Liver (tissue), 7 donors: ENCODE measurements at regions not wholly inside any gene's neighbourhood (a gene's known extent, or its start where the extent isn't known, plus 50 kb on each side); places are given as distances from the start of the nearest gene placed in this dataset.

Experiments used
- DNase-seq: peaks from one replicate; pipeline ENCODE4 v3.0.0-alpha.2; 2017; ENCODE audit warnings: low spot score
- H3K27ac ChIP-seq, 2 donors: one replicate each; pipeline ENCODE4 v1.7.0; 2013; ENCODE audit warnings: inconsistent platforms in 2 of 2, low read length in 2 of 2, control low read depth in 1 of 2, low read depth in 1 of 2, mild to moderate bottlenecking in 1 of 2
- H3K27me3 ChIP-seq, 4 donors: one replicate each; pipeline versions ENCODE4 v1.6.1 to v1.7.0; 2013; ENCODE audit warnings: low read length in 3 of 4, inconsistent platforms in 1 of 4, mild to moderate bottlenecking in 1 of 4, moderate library complexity in 1 of 4; ENCODE audit not compliant: control insufficient read depth in 4 of 4, insufficient read depth in 4 of 4
- H3K36me3 ChIP-seq, 4 donors: one replicate each; pipeline versions ENCODE4 v1.6.1 to v1.7.0; 2013; ENCODE audit warnings: low read length in 3 of 4, mild to moderate bottlenecking in 3 of 4, low read depth in 1 of 4, moderate library complexity in 1 of 4; ENCODE audit not compliant: control insufficient read depth in 4 of 4, insufficient read depth in 3 of 4
- H3K4me1 ChIP-seq, 4 donors: one replicate each; pipeline versions ENCODE4 v1.6.1 to v1.7.0; 2013; ENCODE audit warnings: low read length in 3 of 4, mild to moderate bottlenecking in 3 of 4, moderate library complexity in 1 of 4; ENCODE audit not compliant: control insufficient read depth in 4 of 4, insufficient read depth in 4 of 4
- H3K4me3 ChIP-seq, 3 donors: one replicate each; pipeline versions ENCODE4 v1.6.1 to v1.7.0; 2013; ENCODE audit warnings: low read length in 3 of 3, control low read depth in 1 of 3, low read depth in 1 of 3, mild to moderate bottlenecking in 1 of 3
- H3K9ac ChIP-seq, 2 donors: one replicate each; pipeline ENCODE4 v1.7.0; 2013; ENCODE audit warnings: low read length in 2 of 2, mild to moderate bottlenecking in 2 of 2, moderate library complexity in 2 of 2, control low read depth in 1 of 2, low read depth in 1 of 2
- H3K9me3 ChIP-seq, 4 donors: one replicate each; pipeline versions ENCODE4 v1.6.1 to v1.7.0; 2013; ENCODE audit warnings: low read length in 3 of 4; ENCODE audit not compliant: control insufficient read depth in 4 of 4
- ATF3 ChIP-seq: IDR thresholded peaks from 2 replicates; pipeline ENCODE4 v1.6.1; 2016; ENCODE audit warnings: antibody characterized with exemption
- FOXA1 ChIP-seq: IDR thresholded peaks from 2 replicates; pipeline ENCODE4 v1.6.1; 2016; ENCODE audit warnings: antibody characterized with exemption
- FOXA2 ChIP-seq: IDR thresholded peaks from 2 replicates; pipeline ENCODE4 v1.6.1; 2016; ENCODE audit warnings: antibody characterized with exemption
- GABPA ChIP-seq, 2 donors: IDR thresholded peaks in 1 of 2; conservative IDR thresholded peaks in 1 of 2; 2 replicates each; pipeline ENCODE4 v1.6.1; 2016; ENCODE audit warnings: antibody characterized with exemption in 2 of 2, mild to moderate bottlenecking in 1 of 2, moderate library complexity in 1 of 2
- JUND ChIP-seq, 2 donors: IDR thresholded peaks; 2 replicates each; pipeline ENCODE4 v1.6.1; 2016; ENCODE audit warnings: antibody characterized with exemption in 2 of 2
- RAD21 ChIP-seq, 2 donors: IDR thresholded peaks; 2 replicates each; pipeline ENCODE4 v1.6.1; 2016; ENCODE audit warnings: antibody characterized with exemption in 2 of 2, mild to moderate bottlenecking in 2 of 2
- REST ChIP-seq: IDR thresholded peaks from 2 replicates; pipeline ENCODE4 v1.6.1; 2016; ENCODE audit warnings: antibody characterized with exemption, mild to moderate bottlenecking
- RXRA ChIP-seq, 2 donors: IDR thresholded peaks; 2 replicates each; pipeline ENCODE4 v1.6.1; 2017 to 2018; ENCODE audit warnings: antibody characterized with exemption in 2 of 2, mild to moderate bottlenecking in 1 of 2
- SP1 ChIP-seq: IDR thresholded peaks from 2 replicates; pipeline ENCODE4 v1.6.1; 2018; ENCODE audit warnings: antibody characterized with exemption, mild to moderate bottlenecking
- TAF1 ChIP-seq: conservative IDR thresholded peaks from 2 replicates; pipeline ENCODE4 v1.6.1; 2016; ENCODE audit warnings: antibody characterized with exemption, mild to moderate bottlenecking
- YY1 ChIP-seq: IDR thresholded peaks from 2 replicates; pipeline ENCODE4 v1.6.1; 2016; ENCODE audit warnings: antibody characterized with exemption, mild to moderate bottlenecking
- ZBTB33 ChIP-seq: IDR thresholded peaks from 2 replicates; pipeline ENCODE4 v1.6.1; 2016; ENCODE audit warnings: antibody characterized with exemption
- WGBS: extraction: QIAGEN DNeasy Blood & Tissue Kit; methylation state at CpG from one replicate; pipeline ENCODE4 v1.1.7; 2013; 5-methylcytosine and 5-hydroxymethylcytosine counted together
- donor health status: healthy.
- donor health status: healthy.
- donor health status: healthy.
- donor health status: healthy.

GRCh38 chr20:11159728-11160127, 485.9 kb upstream of the JAG1 start:
- 45% methylated on average over 6 of the region's 6 CpGs for WGBS
- H3K27ac ChIP-seq = no peak overlapping the region
- TF ChIP-seq SP1 = no peak
- no peak for TF ChIP-seq TAF1
- TF ChIP-seq RAD21 (IDR thresholded peaks at IDR 0.05) = no peak
- H3K4me1 ChIP-seq = no peaks in the 10 kb centered on the region
- H3K36me3 ChIP-seq = no peaks in the 10 kb centered on the region
- H3K27me3 ChIP-seq = no peaks in the 10 kb centered on the region
- no peaks in the 10 kb centered on the region for H3K9me3 ChIP-seq
- no peak overlapping the region for H3K9ac ChIP-seq
- H3K4me3 ChIP-seq = no peak overlapping the region
- DNase-seq = no peak

GRCh38 chr20:11162026-11162775, 488.4 kb upstream of the JAG1 start:
- Histone ChIP-seq H3K36me3 (no peaks in the 10 kb centered on the region), H3K27me3 (no peaks in the 10 kb centered on the region), H3K27ac (no peak overlapping the region), H3K9ac (no peak overlapping the region), H3K4me3 (no peak overlapping the region), H3K4me1 (no peaks in the 10 kb centered on the region), H3K9me3 (no peaks in the 10 kb centered on the region)
- no peak for DNase-seq
- 82% methylated on average over 4 of the region's 4 CpGs for WGBS
- TF ChIP-seq ZBTB33 (no peak), TAF1 (no peak), GABPA (IDR thresholded peaks at IDR 0.05 in 1 of 2, conservative IDR thresholded peaks at IDR 0.05 in 1 of 2) (no peak), ATF3 (no peak), FOXA1 (no peak), RXRA (IDR thresholded peaks at IDR 0.05) (no peak), YY1 (no peak), SP1 (no peak)

GRCh38 chr20:11165789-11166188, 492.0 kb upstream of the JAG1 start:
- 47% methylated on average over 1 of the region's 1 CpG for WGBS
- H3K27me3 ChIP-seq = peaks cover 0 to 2% (median 0%) of the 10 kb centered on the region in 4 donors
- no peak for DNase-seq
- H3K9ac ChIP-seq = no peak overlapping the region
- TF ChIP-seq JUND (IDR thresholded peaks at IDR 0.05) (no peak), REST (peak; percentile 64), FOXA2 (no peak)
- H3K4me1 ChIP-seq = no peaks in the 10 kb centered on the region
- H3K4me3 ChIP-seq = no peak overlapping the region
- no peaks in the 10 kb centered on the region for H3K36me3 ChIP-seq
- no peak overlapping the region for H3K27ac ChIP-seq
- H3K9me3 ChIP-seq = no peaks in the 10 kb centered on the region
